Left ventricle myocardium inferior (tissue), 1 donor: ENCODE measurements at regions not wholly inside any gene's neighbourhood (a gene's known extent, or its start where the extent isn't known, plus 50 kb on each side); places are given as distances from the start of the nearest gene placed in this dataset.
A peak's percentile ranks its signal among the peaks of the same experiment; 100 is the strongest.
"Not testable (repeated sequence)": the region's sequence is repeated elsewhere in the genome, so short reads cannot be mapped to it uniquely, and the experiment has no call there.

ENCODE experiments used
- DNase-seq: peaks from one replicate; pipeline ENCODE4 v3.0.0-alpha.2; 2020
- H3K27ac ChIP-seq: fragments of 200-600 bp; replicated peaks from 2 replicates; pipeline ENCODE4 v1.8.0; 2021
- H3K27me3 ChIP-seq: fragments of 200-600 bp; 2 replicates; pipeline ENCODE4 v1.8.0; 2021; ENCODE audit warnings: low read depth
- H3K36me3 ChIP-seq: fragments of 200-600 bp; 2 replicates; pipeline ENCODE4 v1.8.0; 2021
- H3K4me1 ChIP-seq: fragments of 200-600 bp; 2 replicates; pipeline ENCODE4 v1.8.0; 2021
- H3K4me3 ChIP-seq: fragments of 200-600 bp; 2 replicates; pipeline ENCODE4 v1.8.0; 2021; ENCODE audit warnings: mild to moderate bottlenecking, moderate library complexity
- H3K9me3 ChIP-seq: fragments of 200-600 bp; replicated peaks from 2 replicates; pipeline ENCODE4 v1.8.0; 2021
- CTCF ChIP-seq: fragments of 200-600 bp; IDR thresholded peaks from 2 replicates; pipeline ENCODE4 v1.8.0; 2021; ENCODE audit warnings: antibody characterized with exemption, mild to moderate bottlenecking, borderline replicate concordance
- intact Hi-C: fragments of 100-400 bp; cut with micrococcal nuclease; formaldehyde crosslinking; loops from one replicate; pipeline ENCODE4 v1.11.0; 2022
- donor health status: DM: no; HTN: yes; CAD: no; lungs with severe emphysema.

- Histone ChIP-seq H3K27me3 (no peaks in the 10 kb centered on the region), H3K9me3 (peaks cover 10% of the 10 kb centered on the region), H3K36me3 (no peaks in the 10 kb centered on the region), H3K4me3 (no peak overlapping the region), H3K4me1 (no peaks in the 10 kb centered on the region), H3K27ac (no peak overlapping the region)
- no peak for TF ChIP-seq CTCF
- no peak for DNase-seq
- intact Hi-C loops, result no loop called here
Observed at GRCh38 chr10:35972275-35972674, 330.2 kb upstream of the FZD8 start.

GRCh38 chr10:35971397-35971796, 329.3 kb upstream of the FZD8 start:
- intact Hi-C loops, result no loop called here
- H3K4me3 ChIP-seq, result no peak overlapping the region
- no peaks in the 10 kb centered on the region for H3K36me3 ChIP-seq
- no peak for DNase-seq
- H3K27me3 ChIP-seq, result no peaks in the 10 kb centered on the region
- no peak for TF ChIP-seq CTCF
- H3K4me1 ChIP-seq, result no peaks in the 10 kb centered on the region
- no peak overlapping the region for H3K27ac ChIP-seq
- peaks cover 19% of the 10 kb centered on the region for H3K9me3 ChIP-seq

- intact Hi-C loops, result no loop called here
- TF ChIP-seq CTCF, result no peak
- H3K4me3 ChIP-seq, result no peak overlapping the region
- no peaks in the 10 kb centered on the region for H3K27me3 ChIP-seq
- H3K36me3 ChIP-seq, result no peaks in the 10 kb centered on the region
- H3K9me3 ChIP-seq, result peaks cover 16% of the 10 kb centered on the region
- no peak overlapping the region for H3K27ac ChIP-seq
- no peak for DNase-seq
- peaks cover 3% of the 10 kb centered on the region for H3K4me1 ChIP-seq
Observed at GRCh38 chr10:35963685-35964084, 321.6 kb upstream of the FZD8 start.

- Histone ChIP-seq H3K27me3 (no peaks in the 10 kb centered on the region), H3K36me3 (no peaks in the 10 kb centered on the region), H3K27ac (no peak overlapping the region), H3K4me1 (peaks cover 7% of the 10 kb centered on the region), H3K9me3 (peaks cover 1% of the 10 kb centered on the region), H3K4me3 (no peak overlapping the region)
- TF ChIP-seq CTCF, result no peak
- intact Hi-C loops, result no loop called here
- DNase-seq, result no peak
Observed at GRCh38 chr10:35961501-35961900, 319.4 kb upstream of the FZD8 start.

GRCh38 chr10:35959252-35959651, 317.2 kb upstream of the FZD8 start:
- peak overlapping the region; percentile 3 for H3K27ac ChIP-seq
- no peak overlapping the region for H3K4me3 ChIP-seq
- no peaks in the 10 kb centered on the region for H3K36me3 ChIP-seq
- no peaks in the 10 kb centered on the region for H3K27me3 ChIP-seq
- H3K4me1 ChIP-seq, result peaks cover 7% of the 10 kb centered on the region
- no peak for DNase-seq
- no peak for TF ChIP-seq CTCF
- intact Hi-C loops, result no loop called here
- H3K9me3 ChIP-seq, result no peaks in the 10 kb centered on the region

- H3K4me3 ChIP-seq, H3K27ac ChIP-seq, H3K36me3 ChIP-seq, H3K4me1 ChIP-seq, intact Hi-C loops, DNase-seq, H3K27me3 ChIP-seq, H3K9me3 ChIP-seq: not testable (repeated sequence)
Observed at GRCh38 chr10:35958609-35959008, 316.5 kb upstream of the FZD8 start.
